KMS-11 (cell line): ENCODE measurements at regions not wholly inside any gene's neighbourhood (a gene's known extent, or its start where the extent isn't known, plus 50 kb on each side); places are given as distances from the start of the nearest gene placed in this dataset.

ENCODE experiments used
- H2AFZ ChIP-seq: fragments of 200-600 bp; sonication (generic); 2 replicates; pipeline ENCODE4 v1.6.1; 2016; ENCODE audit warnings: antibody characterized with exemption, mixed run types, low read depth
- H3K27ac ChIP-seq: fragments of 200-600 bp; sonication (generic); 2 replicates; pipeline ENCODE4 v1.6.1; 2016; ENCODE audit warnings: mild to moderate bottlenecking, mixed run types
- H3K27me3 ChIP-seq: fragments of 200-600 bp; sonication (generic); 2 replicates; pipeline ENCODE4 v1.6.1; 2017; ENCODE audit warnings: mild to moderate bottlenecking, low read depth, mixed run types, moderate library complexity; ENCODE audit not compliant: insufficient read depth
- H3K36me3 ChIP-seq: fragments of 200-600 bp; sonication (generic); 2 replicates; pipeline ENCODE4 v1.6.1; 2017; ENCODE audit warnings: mild to moderate bottlenecking, mixed run types; ENCODE audit not compliant: insufficient read depth
- H3K4me1 ChIP-seq: fragments of 200-600 bp; sonication (generic); 2 replicates; pipeline ENCODE4 v1.6.1; 2016; ENCODE audit warnings: mild to moderate bottlenecking, low read depth, mixed run types; ENCODE audit not compliant: poor library complexity, severe bottlenecking
- H3K4me2 ChIP-seq: fragments of 200-600 bp; sonication (generic); 2 replicates; pipeline ENCODE4 v1.7.0; 2016; ENCODE audit warnings: mild to moderate bottlenecking, mixed run types
- H3K4me3 ChIP-seq: fragments of 200-600 bp; sonication (generic); IDR thresholded peaks from 2 replicates; pipeline ENCODE4 v1.6.1; 2017; ENCODE audit warnings: low read depth, low read length, mixed read lengths; ENCODE audit not compliant: insufficient read depth
- H3K79me2 ChIP-seq: fragments of 200-600 bp; sonication (generic); 2 replicates; pipeline ENCODE4 v1.6.1; 2016; ENCODE audit warnings: low read depth, mixed run types; ENCODE audit not compliant: insufficient read depth
- H3K9ac ChIP-seq: fragments of 200-600 bp; sonication (generic); 2 replicates; pipeline ENCODE4 v1.6.1; 2016; ENCODE audit warnings: mild to moderate bottlenecking, mixed run types
- H4K20me1 ChIP-seq: fragments of 200-600 bp; sonication (generic); 2 replicates; pipeline ENCODE4 v1.6.1; 2016; ENCODE audit warnings: mild to moderate bottlenecking, mixed run types; ENCODE audit not compliant: insufficient read depth
- TF ChIP-seq, protein P1 (sequence below): fragments of 200-600 bp; sonication (generic); conservative IDR thresholded peaks from 2 replicates; pipeline ENCODE4 v1.6.1; 2017; ENCODE audit warnings: low read depth, mild to moderate bottlenecking, antibody characterized with exemption, low read length, moderate library complexity, mixed read lengths

GRCh38 chr4:59831746-59832145 is 1368.4 kb upstream of the ADGRL3 start:
- H3K79me2 ChIP-seq, result no peaks in the 10 kb centered on the region
- no peak overlapping the region for H3K4me3 ChIP-seq
- no peak overlapping the region for H3K9ac ChIP-seq
- H3K27me3 ChIP-seq, result no peaks in the 10 kb centered on the region
- H4K20me1 ChIP-seq, result no peaks in the 10 kb centered on the region; the same call in 1 of the 2 replicates
- no peak overlapping the region for H3K4me2 ChIP-seq
- no peaks in the 10 kb centered on the region for H3K36me3 ChIP-seq
- no peaks in the 10 kb centered on the region for H3K4me1 ChIP-seq
- H3K27ac ChIP-seq, result no peak overlapping the region
- TF ChIP-seq, protein P1, sequence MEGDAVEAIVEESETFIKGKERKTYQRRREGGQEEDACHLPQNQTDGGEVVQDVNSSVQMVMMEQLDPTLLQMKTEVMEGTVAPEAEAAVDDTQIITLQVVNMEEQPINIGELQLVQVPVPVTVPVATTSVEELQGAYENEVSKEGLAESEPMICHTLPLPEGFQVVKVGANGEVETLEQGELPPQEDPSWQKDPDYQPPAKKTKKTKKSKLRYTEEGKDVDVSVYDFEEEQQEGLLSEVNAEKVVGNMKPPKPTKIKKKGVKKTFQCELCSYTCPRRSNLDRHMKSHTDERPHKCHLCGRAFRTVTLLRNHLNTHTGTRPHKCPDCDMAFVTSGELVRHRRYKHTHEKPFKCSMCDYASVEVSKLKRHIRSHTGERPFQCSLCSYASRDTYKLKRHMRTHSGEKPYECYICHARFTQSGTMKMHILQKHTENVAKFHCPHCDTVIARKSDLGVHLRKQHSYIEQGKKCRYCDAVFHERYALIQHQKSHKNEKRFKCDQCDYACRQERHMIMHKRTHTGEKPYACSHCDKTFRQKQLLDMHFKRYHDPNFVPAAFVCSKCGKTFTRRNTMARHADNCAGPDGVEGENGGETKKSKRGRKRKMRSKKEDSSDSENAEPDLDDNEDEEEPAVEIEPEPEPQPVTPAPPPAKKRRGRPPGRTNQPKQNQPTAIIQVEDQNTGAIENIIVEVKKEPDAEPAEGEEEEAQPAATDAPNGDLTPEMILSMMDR, result no peak
- no peak overlapping the region for H2AFZ ChIP-seq

DNA sequence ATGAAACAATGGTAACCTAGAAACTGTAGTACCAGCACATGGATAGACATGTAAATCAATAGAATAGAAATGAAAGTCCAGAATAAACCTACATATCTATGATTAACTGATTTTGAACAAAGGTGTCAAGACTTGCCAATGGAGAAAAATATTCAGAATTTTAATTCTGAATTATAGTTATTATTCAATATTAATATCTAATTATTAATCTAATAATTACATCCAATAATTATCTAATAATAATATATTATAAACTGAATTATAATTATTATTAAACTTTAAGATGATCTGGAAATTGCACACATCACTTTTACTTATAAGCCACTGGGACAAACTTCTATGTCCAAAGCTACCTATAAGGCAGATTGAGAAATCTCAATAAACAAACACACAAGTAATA is 1365.2 kb upstream of the ADGRL3 start:
- H3K4me2 ChIP-seq, result no peak overlapping the region
- H3K4me3 ChIP-seq, result no peak overlapping the region
- H3K4me1 ChIP-seq, result no peaks in the 10 kb centered on the region
- TF ChIP-seq, protein P1, result no peak
- H3K9ac ChIP-seq, result no peak overlapping the region
- H3K27me3 ChIP-seq, result no peaks in the 10 kb centered on the region
- H2AFZ ChIP-seq, result no peak overlapping the region
- H3K79me2 ChIP-seq, result no peaks in the 10 kb centered on the region
- no peaks in the 10 kb centered on the region for H3K36me3 ChIP-seq
- H4K20me1 ChIP-seq, result no peaks in the 10 kb centered on the region; the same call in 1 of the 2 replicates
- no peak overlapping the region for H3K27ac ChIP-seq

GRCh38 chr4:59837751-59838150 is 1362.4 kb upstream of the ADGRL3 start:
- H3K36me3 ChIP-seq, result no peaks in the 10 kb centered on the region
- H3K9ac ChIP-seq, result no peak overlapping the region
- no peaks in the 10 kb centered on the region for H3K79me2 ChIP-seq
- no peaks in the 10 kb centered on the region for H3K4me1 ChIP-seq
- TF ChIP-seq, protein P1, result no peak
- no peak overlapping the region for H3K4me3 ChIP-seq
- H2AFZ ChIP-seq, result no peak overlapping the region
- no peak overlapping the region for H3K27ac ChIP-seq
- no peaks in the 10 kb centered on the region for H3K27me3 ChIP-seq
- no peak overlapping the region for H3K4me2 ChIP-seq
- no peaks in the 10 kb centered on the region; the same call in 1 of the 2 replicates for H4K20me1 ChIP-seq

- TF ChIP-seq, protein P1, result no peak
- Histone ChIP-seq H3K36me3 (no peaks in the 10 kb centered on the region), H3K27me3 (no peaks in the 10 kb centered on the region)
These were observed 1361.9 kb upstream of the ADGRL3 start for GRCh38 chr4:59838236-59838635.

More at GRCh38 chr4:59838236-59838635, 1361.9 kb upstream of the ADGRL3 start:
- H3K9ac ChIP-seq, result no peak overlapping the region
- no peak overlapping the region for H2AFZ ChIP-seq
- H4K20me1 ChIP-seq, result no peaks in the 10 kb centered on the region; the same call in 1 of the 2 replicates
- no peak overlapping the region for H3K27ac ChIP-seq
- no peak overlapping the region for H3K4me3 ChIP-seq
- H3K4me1 ChIP-seq, result no peaks in the 10 kb centered on the region
- H3K4me2 ChIP-seq, result no peak overlapping the region
- no peaks in the 10 kb centered on the region for H3K79me2 ChIP-seq
